Thymus (tissue), 11 donors: ENCODE measurements at regions not wholly inside any gene's neighbourhood (a gene's known extent, or its start where the extent isn't known, plus 50 kb on each side); places are given as distances from the start of the nearest gene placed in this dataset.
"Not testable (repeated sequence)": the region's sequence is repeated elsewhere in the genome, so short reads cannot be mapped to it uniquely, and the experiment has no call there.

Experiments used
- DNase-seq, 9 donors: peaks; one replicate each; pipeline ENCODE4 v3.0.0-alpha.2; 2013; ENCODE audit warnings: low spot score in 9 of 9, low read depth in 6 of 9, missing footprints in 1 of 9
- H3K27ac ChIP-seq, 2 donors: one replicate each; pipeline ENCODE4 v1.5.1; 2013; ENCODE audit warnings: control low read depth in 1 of 2, low read depth in 1 of 2, low read length in 1 of 2, mild to moderate bottlenecking in 1 of 2, moderate library complexity in 1 of 2
- H3K27me3 ChIP-seq, 2 donors: one replicate each; pipeline ENCODE4 v1.5.1; 2013; ENCODE audit warnings: low read length in 1 of 2; ENCODE audit not compliant: control insufficient read depth in 2 of 2, insufficient read depth in 1 of 2
- H3K36me3 ChIP-seq, 2 donors: one replicate each; pipeline ENCODE4 v1.5.1; 2013; ENCODE audit warnings: low read length in 1 of 2, mild to moderate bottlenecking in 1 of 2, moderate library complexity in 1 of 2; ENCODE audit not compliant: control insufficient read depth in 2 of 2, insufficient read depth in 2 of 2
- H3K4me1 ChIP-seq, 2 donors: one replicate each; pipeline ENCODE4 v1.5.1; 2013; ENCODE audit warnings: low read length in 2 of 2; ENCODE audit not compliant: control insufficient read depth in 2 of 2, insufficient read depth in 2 of 2
- H3K4me3 ChIP-seq, 2 donors: one replicate each; pipeline ENCODE4 v1.5.1; 2013; ENCODE audit warnings: low read length in 2 of 2, control low read depth in 1 of 2, mild to moderate bottlenecking in 1 of 2
- H3K9me3 ChIP-seq, 2 donors: one replicate each; pipeline ENCODE4 v1.5.1; 2013; ENCODE audit warnings: low read length in 1 of 2, mild to moderate bottlenecking in 1 of 2; ENCODE audit not compliant: control insufficient read depth in 2 of 2, insufficient read depth in 1 of 2
- WGBS: extraction: QIAGEN DNeasy Blood & Tissue Kit; methylation state at CpG from one replicate; pipeline ENCODE4 v1.1.7; 2013; 5-methylcytosine and 5-hydroxymethylcytosine counted together
- donor health status: healthy.

GRCh38 chr1:208728815-208729214 is 484.6 kb upstream of the PLXNA2 start:
- WGBS: 92% methylated on average over 1 of the region's 1 CpG
- DNase-seq: no peak
- no peaks in the 10 kb centered on the region for H3K27me3 ChIP-seq
- no peak overlapping the region for H3K4me3 ChIP-seq
- peaks cover 0 to 3% of the 10 kb centered on the region in 2 donors for H3K4me1 ChIP-seq
- no peaks in the 10 kb centered on the region for H3K36me3 ChIP-seq
- no peaks in the 10 kb centered on the region for H3K9me3 ChIP-seq
- no peak overlapping the region for H3K27ac ChIP-seq

GRCh38 chr1:208731981-208732821 is 488.0 kb upstream of the PLXNA2 start:
- no peak overlapping the region for H3K4me3 ChIP-seq
- peak in 5 of 9 donors; percentile 4 to 47 (median 8) for DNase-seq
- no peaks in the 10 kb centered on the region for H3K9me3 ChIP-seq
- H3K27ac ChIP-seq: no peak overlapping the region
- H3K36me3 ChIP-seq: no peaks in the 10 kb centered on the region
- 8% methylated on average over 4 of the region's 4 CpGs for WGBS
- peaks cover 0 to 3% of the 10 kb centered on the region in 2 donors for H3K4me1 ChIP-seq
- no peaks in the 10 kb centered on the region for H3K27me3 ChIP-seq

DNA sequence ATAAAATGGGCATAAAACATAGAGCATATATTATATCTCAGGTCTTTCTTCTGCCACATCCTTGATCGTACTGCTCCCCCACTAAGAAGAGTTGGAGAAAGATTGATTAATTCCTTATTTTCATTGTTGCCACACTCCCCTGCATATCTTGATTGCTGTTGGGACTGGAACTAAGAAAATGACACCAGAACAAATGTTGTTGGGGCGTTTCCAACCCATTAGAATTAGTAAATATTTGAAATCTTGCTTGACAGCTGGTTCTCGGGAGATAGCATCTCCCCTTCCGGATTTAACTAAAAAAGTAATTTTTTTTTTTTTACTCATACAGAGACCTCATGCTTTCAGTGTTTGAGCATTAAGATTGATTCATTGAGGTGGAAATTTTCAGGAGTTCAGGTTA is 493.0 kb upstream of the PLXNA2 start:
- Histone ChIP-seq H3K4me3 (no peak overlapping the region), H3K4me1 (peaks cover 0 to under 1% of the 10 kb centered on the region in 2 donors), H3K9me3 (no peaks in the 10 kb centered on the region), H3K27ac (no peak overlapping the region), H3K36me3 (no peaks in the 10 kb centered on the region), H3K27me3 (no peaks in the 10 kb centered on the region)
- DNase-seq: no peak
- WGBS: 89% methylated on average over 4 of the region's 4 CpGs

DNA sequence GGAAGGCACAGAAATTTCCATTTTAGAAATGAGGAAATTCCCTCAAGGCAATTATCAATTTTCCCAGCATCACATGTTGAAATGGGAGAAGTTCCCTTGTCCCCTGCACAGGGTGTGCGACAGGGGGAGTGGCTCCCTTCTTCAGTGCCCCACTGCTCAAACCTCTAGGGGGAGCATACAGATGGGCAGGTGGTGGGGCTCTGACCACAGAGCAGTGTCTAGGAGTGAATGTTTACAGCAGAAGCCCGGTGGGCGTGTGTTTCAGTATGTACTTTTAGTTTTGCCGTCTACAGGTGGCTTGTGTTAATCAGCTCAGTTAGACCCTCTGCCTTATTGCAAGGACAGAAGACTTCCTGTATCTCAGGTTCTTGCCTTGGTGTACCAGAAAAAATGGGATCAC is 493.7 kb upstream of the PLXNA2 start:
- Histone ChIP-seq H3K4me3 (no peak overlapping the region), H3K4me1 (no peaks in the 10 kb centered on the region), H3K36me3 (no peaks in the 10 kb centered on the region), H3K9me3 (no peaks in the 10 kb centered on the region), H3K27me3 (no peaks in the 10 kb centered on the region), H3K27ac (no peak overlapping the region)
- WGBS: 90% methylated on average over 4 of the region's 4 CpGs
- DNase-seq: no peak

GRCh38 chr1:208739636-208740035 is 495.5 kb upstream of the PLXNA2 start:
- not testable (repeated sequence) for H3K27me3 ChIP-seq, H3K4me3 ChIP-seq, H3K36me3 ChIP-seq, H3K9me3 ChIP-seq, DNase-seq, H3K4me1 ChIP-seq, H3K27ac ChIP-seq
- WGBS: 97% methylated on average over 20 of the region's 20 CpGs

DNA sequence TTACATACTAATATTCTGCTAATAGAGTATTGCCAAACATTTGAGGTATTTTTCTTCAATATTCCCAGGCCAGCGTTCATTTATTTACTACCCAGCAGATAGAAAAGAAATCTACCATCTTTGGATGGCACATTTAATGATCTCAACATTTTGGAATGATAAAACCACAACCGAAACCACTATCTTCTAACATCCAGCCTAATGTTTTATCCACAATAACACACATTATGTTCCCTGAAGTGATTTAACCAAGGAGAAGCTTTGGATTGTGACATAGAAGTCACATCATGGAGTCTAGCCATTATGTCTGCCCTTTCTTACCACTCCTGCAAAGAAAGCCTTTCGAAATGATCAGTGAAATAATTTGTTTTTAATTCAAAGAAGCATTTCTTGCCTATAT is 497.1 kb upstream of the PLXNA2 start:
- WGBS: 93% methylated on average over 3 of the region's 3 CpGs
- Histone ChIP-seq H3K36me3 (no peaks in the 10 kb centered on the region), H3K4me3 (no peak overlapping the region), H3K27me3 (no peaks in the 10 kb centered on the region), H3K4me1 (no peaks in the 10 kb centered on the region), H3K9me3 (no peaks in the 10 kb centered on the region), H3K27ac (no peak overlapping the region)
- no peak for DNase-seq

- no peaks in the 10 kb centered on the region for H3K36me3 ChIP-seq
- WGBS: 93% methylated on average over 5 of the region's 5 CpGs
- H3K4me3 ChIP-seq: no peak overlapping the region
- no peaks in the 10 kb centered on the region for H3K4me1 ChIP-seq
- DNase-seq: no peak
- no peaks in the 10 kb centered on the region for H3K9me3 ChIP-seq
- no peak overlapping the region for H3K27ac ChIP-seq
- H3K27me3 ChIP-seq: no peaks in the 10 kb centered on the region
Observed at GRCh38 chr1:208743361-208743760, 499.2 kb upstream of the PLXNA2 start.

- no peaks in the 10 kb centered on the region for H3K27me3 ChIP-seq
- H3K4me1 ChIP-seq: no peaks in the 10 kb centered on the region
- no peak overlapping the region for H3K27ac ChIP-seq
- DNase-seq: no peak
- H3K36me3 ChIP-seq: no peaks in the 10 kb centered on the region
- WGBS: 12% methylated on average over 6 of the region's 6 CpGs
- no peak overlapping the region for H3K4me3 ChIP-seq
- H3K9me3 ChIP-seq: no peaks in the 10 kb centered on the region
Observed at GRCh38 chr1:208747979-208748378, 503.8 kb upstream of the PLXNA2 start.

DNA sequence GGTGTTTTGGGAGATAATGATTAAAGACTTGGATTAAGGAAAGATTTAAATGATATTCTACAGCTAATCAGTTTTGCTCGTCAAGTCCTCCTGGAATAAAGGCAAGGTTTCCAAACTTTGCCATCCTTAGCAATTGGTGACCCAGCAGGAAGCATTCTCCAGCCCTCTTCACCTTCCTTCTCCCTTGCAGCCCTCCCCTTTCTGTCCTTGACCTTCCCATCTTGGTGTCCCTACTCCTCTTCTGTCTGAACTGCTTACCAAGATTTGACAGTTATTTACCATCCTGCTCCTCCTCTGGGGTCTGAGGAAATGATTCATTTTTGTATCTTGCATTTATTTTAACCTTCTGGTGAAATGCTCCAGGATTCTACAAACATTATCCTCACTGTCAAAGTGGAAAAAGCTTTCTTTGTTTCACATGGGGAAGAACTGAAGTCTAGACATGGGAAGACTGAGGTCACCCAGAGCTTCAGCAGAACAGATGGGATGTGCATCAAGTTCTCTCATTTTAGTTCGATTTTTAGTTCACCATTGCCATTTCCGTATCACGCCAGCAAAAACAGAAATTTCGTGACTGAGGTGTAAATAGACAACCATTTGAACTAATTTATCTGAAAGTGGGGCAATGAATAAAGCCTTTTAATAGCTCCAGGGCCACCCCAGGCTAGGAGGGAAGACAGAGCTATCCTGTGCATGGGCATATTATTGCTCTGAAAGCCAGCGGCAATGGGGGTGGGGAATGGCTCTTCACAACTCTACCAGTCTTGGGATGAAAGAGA is 504.4 kb upstream of the PLXNA2 start:
- 89% methylated on average over 6 of the region's 6 CpGs for WGBS
- Histone ChIP-seq H3K36me3 (no peaks in the 10 kb centered on the region), H3K27me3 (no peaks in the 10 kb centered on the region), H3K27ac (no peak overlapping the region), H3K9me3 (no peaks in the 10 kb centered on the region), H3K4me1 (no peaks in the 10 kb centered on the region), H3K4me3 (no peak overlapping the region)
- no peak for DNase-seq
